Cerebellar cortex (tissue), 1 donor: ENCODE measurements at regions not wholly inside any gene's neighbourhood (a gene's known extent, or its start where the extent isn't known, plus 50 kb on each side); places are given as distances from the start of the nearest gene placed in this dataset.
A peak's percentile ranks its signal among the peaks of the same experiment; 100 is the strongest.
"Not testable (repeated sequence)": the region's sequence is repeated elsewhere in the genome, so short reads cannot be mapped to it uniquely, and the experiment has no call there.

ENCODE experiments used
- DNase-seq: peaks from one replicate; pipeline ENCODE4 v3.0.0-alpha.2; 2015; ENCODE audit warnings: low spot score

GRCh38 chr12:5165296-5165970 is 121.8 kb downstream of the KCNA5 start:
- peak; percentile 6 for DNase-seq

- peak; percentile 79 for DNase-seq
These were observed 123.3 kb downstream of the KCNA5 start for GRCh38 chr12:5166976-5167375.

- DNase-seq: no peak
These were observed 124.5 kb downstream of the KCNA5 start for GRCh38 chr12:5168148-5168547.

GRCh38 chr12:5170844-5171243 is 127.2 kb downstream of the KCNA5 start:
- DNase-seq: no peak

GRCh38 chr12:5171701-5172100 is 128.0 kb downstream of the KCNA5 start:
- DNase-seq: peak; percentile 79

- no peak for DNase-seq
These were observed 129.2 kb downstream of the KCNA5 start for GRCh38 chr12:5172886-5173285.

GRCh38 chr12:5173511-5174011 is 129.9 kb downstream of the KCNA5 start:
- DNase-seq: no peak

GRCh38 chr12:5175415-5175814 is 131.7 kb downstream of the KCNA5 start:
- DNase-seq: not testable (repeated sequence)

- DNase-seq: no peak
These were observed 132.4 kb downstream of the KCNA5 start for GRCh38 chr12:5176036-5176435.

- DNase-seq: no peak
These were observed 133.4 kb downstream of the KCNA5 start for GRCh38 chr12:5177096-5177495.

GRCh38 chr12:5177731-5178130 is 134.1 kb downstream of the KCNA5 start:
- DNase-seq: no peak

GRCh38 chr12:5178571-5178970 is 134.9 kb downstream of the KCNA5 start:
- no peak for DNase-seq

GRCh38 chr12:5180496-5180895 is 136.8 kb downstream of the KCNA5 start:
- DNase-seq: no peak

GRCh38 chr12:5184186-5184585 is 140.5 kb downstream of the KCNA5 start:
- DNase-seq: no peak

- DNase-seq: no peak
These were observed 141.9 kb downstream of the KCNA5 start for GRCh38 chr12:5185435-5186069.

- DNase-seq: no peak
These were observed 143.0 kb downstream of the KCNA5 start for GRCh38 chr12:5186715-5187114.

GRCh38 chr12:5187136-5187535 is 143.5 kb downstream of the KCNA5 start:
- DNase-seq: no peak

GRCh38 chr12:5188472-5188871 is 144.8 kb downstream of the KCNA5 start:
- DNase-seq: no peak

GRCh38 chr12:5189173-5189572 is 145.5 kb downstream of the KCNA5 start:
- DNase-seq: no peak

GRCh38 chr12:5191803-5192538 is 148.3 kb downstream of the KCNA5 start:
- DNase-seq: no peak

- no peak for DNase-seq
These were observed 149.0 kb downstream of the KCNA5 start for GRCh38 chr12:5192726-5193125.

GRCh38 chr12:5194306-5194705 is 150.6 kb downstream of the KCNA5 start:
- no peak for DNase-seq

- DNase-seq: no peak
These were observed 151.6 kb downstream of the KCNA5 start for GRCh38 chr12:5195244-5195643.
